Left lung (tissue), 4 donors: ENCODE measurements at regions not wholly inside any gene's neighbourhood (a gene's known extent, or its start where the extent isn't known, plus 50 kb on each side); places are given as distances from the start of the nearest gene placed in this dataset.

Experiments used
- ATAC-seq: fragments of 200-7000 bp; cut with Tn5 transposase; one replicate; pipeline ENCODE4 v1.9.1; 2020; ENCODE audit warnings: moderate library complexity
- DNase-seq, 4 donors: peaks; one replicate each; pipeline ENCODE4 v3.0.0-alpha.2; 2013 to 2020
- H3K27ac ChIP-seq, 2 donors: fragments of 200-600 bp; sonication (generic) in 1 of 2; one replicate each; pipeline versions ENCODE4 v1.5.0 to v1.8.0; 2020 to 2021
- H3K27me3 ChIP-seq, 2 donors: fragments of 200-600 bp; sonication (generic) in 1 of 2; one replicate each; pipeline versions ENCODE4 v1.5.0 to v1.8.0; 2020 to 2021
- H3K36me3 ChIP-seq, 2 donors: fragments of 200-600 bp; sonication (generic) in 1 of 2; one replicate each; pipeline versions ENCODE4 v1.5.0 to v1.8.0; 2020 to 2021
- H3K4me1 ChIP-seq, 2 donors: fragments of 200-600 bp; one replicate each; pipeline ENCODE4 v1.8.0; 2021
- H3K4me3 ChIP-seq, 2 donors: fragments of 200-600 bp; sonication (generic) in 1 of 2; one replicate each; pipeline versions ENCODE4 v1.5.0 to v1.8.0; 2020 to 2021; ENCODE audit warnings: mild to moderate bottlenecking in 1 of 2
- H3K9me3 ChIP-seq, 2 donors: fragments of 200-600 bp; sonication (generic) in 1 of 2; one replicate each; pipeline versions ENCODE4 v1.5.0 to v1.8.0; 2020 to 2021
- CTCF ChIP-seq, 2 donors: fragments of 200-600 bp; sonication (generic) in 1 of 2; IDR thresholded peaks; one replicate each; pipeline versions ENCODE4 v1.5.0 to v1.8.0; 2021; ENCODE audit warnings: antibody characterized with exemption in 2 of 2
- intact Hi-C, 2 donors: fragments of 100-400 bp; cut with DNase I; formaldehyde crosslinking; loops; one replicate each; pipeline versions ENCODE4 v1.11.2 to v1.14.2; 2022
- donor health status: DM: no; HTN: yes; CAD: no.
- donor health status: DM: no; HTN: no; CAD: no.

- ATAC-seq, result no peak
- no peak for TF ChIP-seq CTCF (IDR thresholded peaks at IDR 0.05)
- no peaks in the 10 kb centered on the region for H3K4me1 ChIP-seq
- no peaks in the 10 kb centered on the region for H3K36me3 ChIP-seq
- DNase-seq, result peak in 1 of 4 donors; percentile 53
- no peaks in the 10 kb centered on the region for H3K27me3 ChIP-seq
- H3K4me3 ChIP-seq, result no peak overlapping the region
- intact Hi-C loops, result no loop called here
- peaks cover 0 to 43% of the 10 kb centered on the region in 2 donors for H3K9me3 ChIP-seq
- H3K27ac ChIP-seq, result no peak overlapping the region
Observed at GRCh38 chr11:23406131-23406819, 546.0 kb upstream of the CCDC179 start.

GRCh38 chr11:23413057-23413456 lies 552.8 kb upstream of the CCDC179 start:
- Histone ChIP-seq H3K36me3 (no peaks in the 10 kb centered on the region), H3K27me3 (no peaks in the 10 kb centered on the region), H3K27ac (no peak overlapping the region), H3K9me3 (peaks cover 0 to 21% of the 10 kb centered on the region in 2 donors), H3K4me3 (no peak overlapping the region), H3K4me1 (no peaks in the 10 kb centered on the region)
- TF ChIP-seq CTCF (IDR thresholded peaks at IDR 0.05), result no peak
- intact Hi-C loops, result no loop called here
- DNase-seq (no peak), ATAC-seq (no peak)

- H3K4me1 ChIP-seq, result no peaks in the 10 kb centered on the region
- no peak overlapping the region for H3K27ac ChIP-seq
- H3K9me3 ChIP-seq, result no peaks in the 10 kb centered on the region
- no peak for ATAC-seq
- no peaks in the 10 kb centered on the region for H3K27me3 ChIP-seq
- intact Hi-C loops, result no loop called here
- no peak overlapping the region for H3K4me3 ChIP-seq
- no peak for DNase-seq
- H3K36me3 ChIP-seq, result no peaks in the 10 kb centered on the region
- TF ChIP-seq CTCF (IDR thresholded peaks at IDR 0.05), result no peak
Observed at GRCh38 chr11:23423104-23423503, 562.8 kb upstream of the CCDC179 start.

GRCh38 chr11:23423656-23424055 lies 563.4 kb upstream of the CCDC179 start:
- TF ChIP-seq CTCF (IDR thresholded peaks at IDR 0.05), result no peak
- ATAC-seq, result no peak

GRCh38 chr11:23425381-23425780 lies 565.1 kb upstream of the CCDC179 start:
- Histone ChIP-seq H3K9me3 (peaks cover 0 to 3% of the 10 kb centered on the region in 2 donors), H3K4me1 (no peaks in the 10 kb centered on the region), H3K36me3 (no peaks in the 10 kb centered on the region), H3K27me3 (no peaks in the 10 kb centered on the region), H3K27ac (no peak overlapping the region), H3K4me3 (no peak overlapping the region)
- ATAC-seq (no peak), DNase-seq (no peak)
- intact Hi-C loops, result no loop called here
- no peak for TF ChIP-seq CTCF (IDR thresholded peaks at IDR 0.05)

More at GRCh38 chr11:23423656-23424055, 563.4 kb upstream of the CCDC179 start:
- no peaks in the 10 kb centered on the region for H3K36me3 ChIP-seq
- no peaks in the 10 kb centered on the region for H3K9me3 ChIP-seq
- no peak overlapping the region for H3K4me3 ChIP-seq
- no peaks in the 10 kb centered on the region for H3K4me1 ChIP-seq
- H3K27me3 ChIP-seq, result no peaks in the 10 kb centered on the region
- H3K27ac ChIP-seq, result no peak overlapping the region
- DNase-seq, result peak in 1 of 4 donors; percentile 20
- intact Hi-C loops, result no loop called here
